Heart left ventricle (tissue), 13 donors: ENCODE measurements at regions not wholly inside any gene's neighbourhood (a gene's known extent, or its start where the extent isn't known, plus 50 kb on each side); places are given as distances from the start of the nearest gene placed in this dataset.

Experiments used
- POLR2A ChIP-seq, 2 donors: fragments of 450-650 bp; IDR thresholded peaks; one replicate each; pipeline ENCODE4 v1.6.1; 2017; ENCODE audit warnings: antibody characterized with exemption in 2 of 2, mild to moderate bottlenecking in 2 of 2, moderate library complexity in 2 of 2
- TF ChIP-seq, protein P1 (sequence below), 12 donors: fragments of 200-600 bp; sonication (generic) in 4 of 12; IDR thresholded peaks; one replicate each; pipeline versions ENCODE4 v1.5.0 to v1.8.0; 2018 to 2022; ENCODE audit warnings: antibody characterized with exemption in 12 of 12, mild to moderate bottlenecking in 5 of 12
- donor health status: ischemic (EF 13 %, LVEDD 7.1; RV severe dilation, severe dysfunction).
- donor health status: DM: no; HTN: yes; CAD: no.
- donor health status: DM: no; HTN: no; CAD: no.
- donor health status: ischemic (EF 25% LVEDD 6.9; RV normal size, moderate dysfunction).
- donor health status: ischemic (EF 25% LVEDD 5.7; RV mildly dilated, moderate dysfunction).
- donor health status: ischemic (EF 35%, LVEDD 5.7; RV mildly dilated, moderate dysfunction).
- donor health status: nonischemic (EF 11% LVEDD 7.7; RV severe dilation, severe dysfunction).
- donor health status: DM: yes; HTN: yes; CAD: no.
- donor health status: PGD.
- donor health status: ischemic (EF 29% LVEDD 5.4; RV normal size, mild dysfunction).
- donor health status: nonischemic (EF 23%, LVEDD 6.1; RV moderate dilation, normal function).

DNA sequence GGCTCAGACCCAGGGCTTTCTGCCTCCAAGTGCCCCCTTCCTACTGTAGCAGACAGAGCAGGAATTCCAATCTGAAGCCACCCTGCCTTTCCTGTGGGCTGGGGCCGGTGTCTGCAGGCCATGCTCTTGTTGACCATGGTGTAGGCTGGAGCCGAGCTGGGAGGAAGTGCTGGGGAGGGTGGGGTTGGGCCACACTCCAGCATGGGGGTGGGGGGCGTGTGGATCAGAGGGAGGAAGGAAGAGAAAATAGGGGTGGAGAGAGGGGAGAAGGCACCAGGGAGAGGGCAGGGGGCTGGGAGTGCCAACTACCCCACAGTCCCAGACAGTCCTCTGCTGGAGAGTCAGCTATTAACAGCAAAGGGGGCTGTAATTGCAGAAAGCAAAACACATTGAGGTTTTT is 54.3 kb upstream of the JPH3 start:
- no peak for TF ChIP-seq POLR2A (IDR thresholded peaks at IDR 0.05)
- TF ChIP-seq, protein P1, sequence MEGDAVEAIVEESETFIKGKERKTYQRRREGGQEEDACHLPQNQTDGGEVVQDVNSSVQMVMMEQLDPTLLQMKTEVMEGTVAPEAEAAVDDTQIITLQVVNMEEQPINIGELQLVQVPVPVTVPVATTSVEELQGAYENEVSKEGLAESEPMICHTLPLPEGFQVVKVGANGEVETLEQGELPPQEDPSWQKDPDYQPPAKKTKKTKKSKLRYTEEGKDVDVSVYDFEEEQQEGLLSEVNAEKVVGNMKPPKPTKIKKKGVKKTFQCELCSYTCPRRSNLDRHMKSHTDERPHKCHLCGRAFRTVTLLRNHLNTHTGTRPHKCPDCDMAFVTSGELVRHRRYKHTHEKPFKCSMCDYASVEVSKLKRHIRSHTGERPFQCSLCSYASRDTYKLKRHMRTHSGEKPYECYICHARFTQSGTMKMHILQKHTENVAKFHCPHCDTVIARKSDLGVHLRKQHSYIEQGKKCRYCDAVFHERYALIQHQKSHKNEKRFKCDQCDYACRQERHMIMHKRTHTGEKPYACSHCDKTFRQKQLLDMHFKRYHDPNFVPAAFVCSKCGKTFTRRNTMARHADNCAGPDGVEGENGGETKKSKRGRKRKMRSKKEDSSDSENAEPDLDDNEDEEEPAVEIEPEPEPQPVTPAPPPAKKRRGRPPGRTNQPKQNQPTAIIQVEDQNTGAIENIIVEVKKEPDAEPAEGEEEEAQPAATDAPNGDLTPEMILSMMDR (IDR thresholded peaks at IDR 0.05) = no peak
